OCI-LY3 (cell line): ENCODE measurements at regions not wholly inside any gene's neighbourhood (a gene's known extent, or its start where the extent isn't known, plus 50 kb on each side); places are given as distances from the start of the nearest gene placed in this dataset.

ENCODE experiments used
- CTCF ChIP-seq: fragments of 200-600, 300-600 bp; sonication (generic); IDR thresholded peaks from 2 replicates; pipeline ENCODE4 v1.5.1; 2014; ENCODE audit warnings: antibody characterized with exemption, low read length, low read depth
- EZH2phosphoT487 ChIP-seq: fragments of 200-600 bp; shearing (Covaris generic); IDR thresholded peaks from 2 replicates; pipeline ENCODE4 v1.6.1; 2018; ENCODE audit warnings: antibody characterized with exemption, mixed run types, low read depth

GRCh38 chr4:11053601-11054220 is 369.1 kb upstream of the CLNK start:
- TF ChIP-seq CTCF (no peak), EZH2phosphoT487 (no peak)
